Stimulated activated CD8-positive, alpha-beta memory T cell treated with anti-CD3 and anti-CD28 coated beads, Interleukin-12 subunit alpha, Interleukin-12 subunit beta, amount 100 ng/mL, for 4 hours (primary cell): ENCODE measurements at regions not wholly inside any gene's neighbourhood (a gene's known extent, or its start where the extent isn't known, plus 50 kb on each side); places are given as distances from the start of the nearest gene placed in this dataset.
"Not testable (repeated sequence)": the region's sequence is repeated elsewhere in the genome, so short reads cannot be mapped to it uniquely, and the experiment has no call there.

Source experiments
- DNase-seq: peaks from one replicate; pipeline ENCODE4 v3.0.0-alpha.2; 2020; ENCODE audit warnings: low read depth

- no peak for DNase-seq
Observed at GRCh38 chr2:446963-447530, 159.2 kb upstream of the ALKAL2 start.

GRCh38 chr2:446303-446874 lies 158.5 kb upstream of the ALKAL2 start:
- DNase-seq = no peak

GRCh38 chr2:445896-446295 lies 158.0 kb upstream of the ALKAL2 start:
- DNase-seq = no peak

- DNase-seq = no peak
Observed at GRCh38 chr2:444937-445884, 157.3 kb upstream of the ALKAL2 start.

GRCh38 chr2:443741-444140 lies 155.8 kb upstream of the ALKAL2 start:
- DNase-seq = no peak

- no peak for DNase-seq
Observed at GRCh38 chr2:443216-443615, 155.3 kb upstream of the ALKAL2 start.

GRCh38 chr2:441258-442022 lies 153.5 kb upstream of the ALKAL2 start:
- no peak for DNase-seq

- no peak for DNase-seq
Observed at GRCh38 chr2:440403-440740, 152.5 kb upstream of the ALKAL2 start.

- DNase-seq = no peak
Observed at GRCh38 chr2:439556-440402, 151.9 kb upstream of the ALKAL2 start.

- no peak for DNase-seq
Observed at GRCh38 chr2:439077-439476, 151.2 kb upstream of the ALKAL2 start.

GRCh38 chr2:437756-438393 lies 150.0 kb upstream of the ALKAL2 start:
- peak; percentile 22 for DNase-seq

GRCh38 chr2:437180-437579 lies 149.3 kb upstream of the ALKAL2 start:
- no peak for DNase-seq

- DNase-seq = no peak
Observed at GRCh38 chr2:436205-436604, 148.3 kb upstream of the ALKAL2 start.

- no peak for DNase-seq
Observed at GRCh38 chr2:434625-435024, 146.7 kb upstream of the ALKAL2 start.

- no peak for DNase-seq
Observed at GRCh38 chr2:433216-433615, 145.3 kb upstream of the ALKAL2 start.

- DNase-seq = no peak
Observed at GRCh38 chr2:430291-431040, 142.6 kb upstream of the ALKAL2 start.

- no peak for DNase-seq
Observed at GRCh38 chr2:429575-430254, 141.8 kb upstream of the ALKAL2 start.

- no peak for DNase-seq
Observed at GRCh38 chr2:429142-429541, 141.3 kb upstream of the ALKAL2 start.

GRCh38 chr2:428591-428990 lies 140.7 kb upstream of the ALKAL2 start:
- DNase-seq = no peak

GRCh38 chr2:426696-427095 lies 138.8 kb upstream of the ALKAL2 start:
- not testable (repeated sequence) for DNase-seq
